K562 (cell line): ENCODE measurements at regions not wholly inside any gene's neighbourhood (a gene's known extent, or its start where the extent isn't known, plus 50 kb on each side); places are given as distances from the start of the nearest gene placed in this dataset.
"Not testable (repeated sequence)": the region's sequence is repeated elsewhere in the genome, so short reads cannot be mapped to it uniquely, and the experiment has no call there.

ENCODE experiments used
- ATAC-seq: fragments of 200-7000 bp; cut with Tn5 transposase; 3 replicates; pipeline ENCODE4 v1.9.1; 2020; ENCODE audit warnings: moderate library complexity
- BruUV-seq: library from RNA; stranded (reverse); fragments of 400-500 nt; replicated peaks from 2 replicates; lab custom pipeline; 2021; lab: Mats Ljungman, UMichigan
- CTCF ChIA-PET: fragments of 300-600 bp; formaldehyde crosslinking; extraction: SDS; loops from one replicate; lab custom pipeline; 2021; ENCODE audit warnings: low intra/inter-chr PET ratio; lab: Yijun Ruan, JAX
- POLR2A ChIA-PET: fragments of 300-600, 350-650 bp; sonication (Branson Sonifier 250); formaldehyde crosslinking; extraction: SDS; loops from one replicate; lab custom pipeline; 2021; ENCODE audit warnings: antibody characterized with exemption, inconsistent platforms; lab: Yijun Ruan, JAX
- DNase-seq, 4 experiments: peaks; one replicate each; pipeline versions ENCODE4 v3.0.0 to v3.0.0-alpha.2; 2011 to 2018; ENCODE audit warnings: low spot score in 3 of 4, mixed read lengths in 3 of 4; ENCODE audit errors: extremely low read depth in 1 of 4
- FAIRE-seq: peaks from 2 replicates; lab custom pipeline; 2011; peaks lifted over from hg19 to GRCh38; lab: Jason Lieb, UNC
- H2AFZ ChIP-seq: 2 replicates; pipeline ENCODE4 v1.6.0; 2011; ENCODE audit warnings: low read depth, low read length, control low read depth, inconsistent platforms
- H3K27ac ChIP-seq: fragments of 200-600 bp; 3 replicates; pipeline ENCODE4 v1.8.0; 2011; ENCODE audit warnings: low read depth, mild to moderate bottlenecking, control low read depth, inconsistent platforms, low read length, moderate library complexity, mixed read lengths; ENCODE audit errors: extremely low read depth
- H3K27me3 ChIP-seq, 2 experiments: fragments of 300-600 bp in 1 of 2; 2 replicates in 1 of 2; 3 replicates in 1 of 2; pipeline versions ENCODE4 v1.6.0 to v1.8.0; 2011; ENCODE audit warnings: inconsistent platforms in 2 of 2, low read length in 2 of 2, mild to moderate bottlenecking in 1 of 2, mixed read lengths in 1 of 2, moderate library complexity in 1 of 2; ENCODE audit not compliant: control insufficient read depth in 2 of 2, insufficient read depth in 2 of 2
- H3K36me3 ChIP-seq: fragments of 300-600 bp; 3 replicates; pipeline ENCODE4 v1.8.0; 2011; ENCODE audit warnings: mild to moderate bottlenecking, low read length, inconsistent platforms; ENCODE audit not compliant: control insufficient read depth, insufficient read depth
- H3K4me1 ChIP-seq, 2 experiments: fragments of 200-600 bp in 1 of 2; replicated peaks in 1 of 2; 2 replicates in 1 of 2; 3 replicates in 1 of 2; pipeline versions ENCODE4 v1.5.1 to v1.8.0; 2011; ENCODE audit warnings: inconsistent platforms in 2 of 2, low read length in 2 of 2, mild to moderate bottlenecking in 1 of 2, mixed read lengths in 1 of 2, moderate library complexity in 1 of 2; ENCODE audit not compliant: control insufficient read depth in 2 of 2, insufficient read depth in 2 of 2
- H3K4me2 ChIP-seq: 2 replicates; pipeline ENCODE4 v1.6.1; 2011; ENCODE audit warnings: low read length, control low read depth, inconsistent platforms, mixed read lengths; ENCODE audit not compliant: insufficient read depth
- H3K4me3 ChIP-seq: fragments of 200-600 bp; sonication (generic), shearing (Covaris generic); 2 replicates; pipeline ENCODE4 v1.5.1; 2016; ENCODE audit warnings: control low read depth, inconsistent platforms
- H3K79me2 ChIP-seq: fragments of 200-600 bp; 3 replicates; pipeline ENCODE4 v1.8.0; 2011; ENCODE audit warnings: low read length, inconsistent platforms; ENCODE audit not compliant: control insufficient read depth, insufficient read depth
- H3K9ac ChIP-seq, 2 experiments: 2 replicates each; pipeline versions ENCODE4 v1.6.0 to v1.6.1; 2011; ENCODE audit warnings: low read depth in 2 of 2, low read length in 2 of 2, control low read depth in 1 of 2, inconsistent platforms in 1 of 2, mild to moderate bottlenecking in 1 of 2, mixed read lengths in 1 of 2; ENCODE audit not compliant: insufficient read depth in 1 of 2
- H3K9me1 ChIP-seq: one replicate; pipeline ENCODE4 v1.6.0; 2011; ENCODE audit warnings: inconsistent platforms, mild to moderate bottlenecking, low read length, moderate library complexity; ENCODE audit not compliant: control insufficient read depth, insufficient read depth
- H3K9me3 ChIP-seq: replicated peaks from 2 replicates; pipeline ENCODE4 v1.5.1; 2011; ENCODE audit warnings: low read depth, low read length, inconsistent platforms; ENCODE audit not compliant: control insufficient read depth, insufficient read depth
- H4K20me1 ChIP-seq: replicated peaks from 2 replicates; pipeline ENCODE4 v1.6.1; 2011; ENCODE audit warnings: low read length, inconsistent platforms, mixed read lengths; ENCODE audit not compliant: control insufficient read depth, insufficient read depth
- BRF1 ChIP-seq: IDR thresholded peaks from 3 replicates; pipeline ENCODE4 v1.6.1; 2011; ENCODE audit warnings: borderline replicate concordance, mild to moderate bottlenecking; ENCODE audit not compliant: insufficient read length; ENCODE audit errors: extremely low read depth
- MCM7 ChIP-seq, 2 experiments: fragments of 450-650 bp; IDR thresholded peaks; 2 replicates each; pipeline ENCODE4 v1.6.1; 2016 to 2018
- RBM14 ChIP-seq: fragments of 200-400 bp; formaldehyde crosslinking; IDR thresholded peaks from 2 replicates; pipeline ENCODE4 v1.6.1; 2018; ENCODE audit warnings: low read depth, mild to moderate bottlenecking, low read length, moderate library complexity, borderline replicate concordance; ENCODE audit not compliant: insufficient read depth
- ZKSCAN1 ChIP-seq: fragments of 150-350 bp; IDR thresholded peaks from 2 replicates; pipeline ENCODE4 v1.6.1; 2016; ENCODE audit warnings: low read depth, low read length
- ZNF175 ChIP-seq: fragments of 200-800 bp; sonication (Bioruptor generic); IDR thresholded peaks from 2 replicates; pipeline ENCODE4 v1.6.1; 2016; ENCODE audit warnings: low read depth, mild to moderate bottlenecking, missing genetic modification characterization, missing compliant biosample characterization
- ZNF589 ChIP-seq: fragments of 200-800 bp; sonication (Bioruptor generic); IDR thresholded peaks from 2 replicates; pipeline ENCODE4 v1.6.1; 2016; ENCODE audit warnings: low read depth, missing genetic modification characterization, missing compliant biosample characterization
- WGBS: fragments of 100-300 bp; shearing (Covaris generic); methylation state at CpG from one replicate; pipeline ENCODE4 v1.1.6; 2016; ENCODE audit warnings: low coverage, mixed read lengths; ENCODE audit not compliant: insufficient coverage; ENCODE audit errors: missing lambda C conversion rate; 5-methylcytosine and 5-hydroxymethylcytosine counted together
- in situ Hi-C: fragments of 300-500 bp; cut with MboI; formaldehyde crosslinking; loops from 4 replicates; pipeline ENCODE4 v1.15.0; 2018; ENCODE audit warnings: inconsistent platforms, mixed read lengths
- intact Hi-C: fragments of 100-400 bp; cut with micrococcal nuclease; formaldehyde crosslinking; loops from 2 replicates; pipeline ENCODE4 v1.14.2; 2022

GRCh38 chr3:153933481-153933880, 187.7 kb upstream of the ARHGEF26 start:
- 6% methylated on average over 2 of the region's 2 CpGs for WGBS
- H3K4me2 ChIP-seq, H3K79me2 ChIP-seq, H3K4me3 ChIP-seq, CTCF ChIA-PET, H4K20me1 ChIP-seq, POLR2A ChIA-PET, H3K9ac ChIP-seq, intact Hi-C loops, H3K27ac ChIP-seq, ATAC-seq, FAIRE-seq, H3K9me1 ChIP-seq, in situ Hi-C loops, H3K9me3 ChIP-seq, H3K27me3 ChIP-seq, H2AFZ ChIP-seq, BruUV-seq, H3K36me3 ChIP-seq, DNase-seq, H3K4me1 ChIP-seq: not testable (repeated sequence)

- H3K4me2 ChIP-seq = no peak overlapping the region
- FAIRE-seq (no peak), ATAC-seq (no peak), DNase-seq (no peak)
- H4K20me1 ChIP-seq = no peaks in the 10 kb centered on the region
- no peaks in the 10 kb centered on the region for H3K27me3 ChIP-seq
- no peaks in the 10 kb centered on the region for H3K9me3 ChIP-seq
- no peak overlapping the region for H3K27ac ChIP-seq
- H3K79me2 ChIP-seq = no peaks in the 10 kb centered on the region
- no peaks in the 10 kb centered on the region for H3K36me3 ChIP-seq
- WGBS = 0% methylated on average over 2 of the region's 2 CpGs
- in situ Hi-C loops (no loop called here), intact Hi-C loops (no loop called here)
- H3K9ac ChIP-seq = no peak overlapping the region
- no peak for TF ChIP-seq RBM14
- no peak for TF ChIP-seq ZKSCAN1
- TF ChIP-seq MCM7 (IDR thresholded peaks at IDR 0.05) = no peak
- TF ChIP-seq ZNF175 (CRISPR knock-in tag) = no peak
- no peak for TF ChIP-seq ZNF589
- TF ChIP-seq BRF1 = no peak
- POLR2A ChIA-PET = no interaction called here
- no peaks in the 10 kb centered on the region for H3K4me1 ChIP-seq
- no peak overlapping the region for H2AFZ ChIP-seq
- no peak overlapping the region for H3K4me3 ChIP-seq
- no TSS peak for BruUV-seq
- no peaks in the 10 kb centered on the region for H3K9me1 ChIP-seq
- CTCF ChIA-PET = no interaction called here
Observed at GRCh38 chr3:153944084-153944483, 177.1 kb upstream of the ARHGEF26 start.
